Cardiac fibroblast (primary cell): ENCODE measurements at regions not wholly inside any gene's neighbourhood (a gene's known extent, or its start where the extent isn't known, plus 50 kb on each side); places are given as distances from the start of the nearest gene placed in this dataset.
A peak's percentile ranks its signal among the peaks of the same experiment; 100 is the strongest.

Experiments
- DNase-seq, 2 donors: peaks; one replicate each; pipeline versions ENCODE4 v3.0.0 to v3.0.0-alpha.2; 2010; ENCODE audit warnings: low read depth in 2 of 2
- H3K4me3 ChIP-seq, 2 donors: replicated peaks in 1 of 2; 1 replicate in 1 of 2; 2 replicates in 1 of 2; pipeline ENCODE4 v1.5.1; 2011; ENCODE audit warnings: low read depth in 2 of 2, low read length in 2 of 2, mild to moderate bottlenecking in 2 of 2, moderate library complexity in 1 of 2
- CTCF ChIP-seq: IDR thresholded peaks from one replicate; pipeline ENCODE4 v1.5.1; 2011; ENCODE audit warnings: low read depth, mild to moderate bottlenecking, low read length, inconsistent platforms

DNA sequence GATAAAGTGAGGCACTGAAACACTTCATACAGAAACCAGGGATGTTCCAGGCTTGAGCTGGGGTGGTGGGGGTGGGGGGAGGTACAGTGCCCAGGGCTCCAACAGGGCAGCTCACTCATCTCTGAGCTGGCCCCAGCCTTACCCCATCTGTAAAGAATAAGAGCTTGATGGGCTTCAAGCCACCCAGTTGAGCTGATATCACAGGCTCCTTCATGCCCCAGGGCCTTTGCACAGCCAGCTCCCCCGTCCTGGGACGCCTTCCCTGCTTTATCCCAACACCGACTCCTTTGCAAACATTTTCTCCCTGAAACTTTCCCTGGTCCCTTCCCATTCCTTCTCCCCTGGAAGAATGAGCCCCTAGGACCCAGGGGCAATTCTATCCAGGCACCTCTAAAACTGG, 261.7 kb downstream of the PARN start:
- no peak overlapping the region for H3K4me3 ChIP-seq
- no peak for DNase-seq
- TF ChIP-seq CTCF = no peak

GRCh38 chr16:14366974-14367707, 262.9 kb downstream of the PARN start:
- H3K4me3 ChIP-seq = no peak overlapping the region
- no peak for TF ChIP-seq CTCF
- no peak for DNase-seq

DNA sequence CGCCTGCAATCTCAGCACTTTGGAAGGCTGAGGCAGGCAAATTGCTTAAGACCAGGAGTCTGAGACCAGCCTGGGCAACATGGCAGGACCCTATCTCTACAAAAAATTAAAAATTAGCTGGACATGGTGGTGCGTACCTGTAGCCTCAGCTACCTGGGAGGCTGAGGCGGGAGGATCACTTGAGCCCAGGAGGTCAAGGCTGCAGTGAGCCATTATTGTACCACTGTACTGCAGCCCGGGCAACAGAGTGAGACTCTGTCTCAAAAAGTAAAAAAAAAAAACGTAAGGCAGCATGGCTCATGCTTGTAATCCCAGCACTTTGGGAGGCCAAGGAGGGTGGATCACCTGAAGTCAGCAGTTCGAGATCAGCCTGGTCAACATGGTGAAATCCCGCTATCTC, 263.6 kb downstream of the PARN start:
- no peak for TF ChIP-seq CTCF
- no peak for DNase-seq
- no peak overlapping the region for H3K4me3 ChIP-seq

- TF ChIP-seq CTCF = no peak
- no peak for DNase-seq
- H3K4me3 ChIP-seq = no peak overlapping the region
Observed at GRCh38 chr16:14365200-14365851, 264.7 kb downstream of the PARN start.

DNA sequence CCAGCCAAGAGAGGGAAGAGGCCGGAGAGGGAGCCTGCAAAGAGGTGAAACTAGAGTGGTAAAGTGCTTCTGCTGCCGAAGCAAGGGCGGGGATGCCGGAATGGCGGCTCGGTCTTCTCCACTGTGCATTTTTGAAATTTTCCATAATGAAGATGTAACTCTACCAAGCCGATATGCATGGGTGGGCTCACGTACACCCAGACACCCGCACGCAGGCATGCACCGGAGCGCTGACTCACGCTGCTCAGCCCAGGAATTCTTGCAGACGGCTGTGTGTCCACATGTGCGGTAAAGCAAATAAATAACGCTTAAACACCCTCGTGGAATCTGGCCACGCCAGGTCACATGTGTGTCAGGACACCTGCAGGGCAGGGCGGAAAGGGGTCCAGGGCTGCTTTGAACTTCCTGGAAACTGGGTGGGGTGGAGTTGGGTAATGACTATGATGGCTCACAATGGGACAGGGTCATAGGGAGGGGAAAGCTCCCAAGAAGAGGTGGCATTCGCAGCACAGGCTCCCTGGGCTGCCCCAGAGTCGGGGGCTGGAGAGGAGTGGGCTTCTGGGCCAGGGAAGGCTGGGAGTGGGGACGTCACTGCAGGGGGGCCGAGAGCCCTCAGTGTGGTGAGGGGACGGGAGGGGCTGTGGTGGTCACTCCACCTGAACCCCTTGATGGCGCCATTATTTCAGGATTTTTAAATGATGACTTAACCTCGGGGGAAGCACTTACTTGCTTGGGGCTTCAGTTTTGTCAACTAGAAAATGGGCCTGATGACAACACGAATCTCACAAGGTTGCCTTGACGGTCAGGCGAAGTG, 265.5 kb downstream of the PARN start:
- no peak overlapping the region for H3K4me3 ChIP-seq
- TF ChIP-seq CTCF = no peak
- DNase-seq = peak; percentile 35 to 49

DNA sequence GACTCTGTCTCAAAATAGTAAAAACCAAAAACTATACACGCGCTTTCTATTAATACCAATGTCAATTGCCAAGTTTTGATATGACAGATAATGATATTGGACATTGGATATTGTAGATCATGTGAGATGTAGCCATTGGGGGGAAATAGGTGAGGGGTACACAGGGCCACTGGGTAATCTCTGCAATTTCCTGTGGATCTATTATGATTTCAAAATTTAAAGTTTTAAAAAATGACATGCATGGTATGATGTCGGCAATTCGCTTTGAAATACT, 266.0 kb downstream of the PARN start:
- DNase-seq = no peak
- H3K4me3 ChIP-seq = no peak overlapping the region
- TF ChIP-seq CTCF = no peak
